PC-3 (cell line): ENCODE measurements at regions not wholly inside any gene's neighbourhood (a gene's known extent, or its start where the extent isn't known, plus 50 kb on each side); places are given as distances from the start of the nearest gene placed in this dataset.
A peak's percentile ranks its signal among the peaks of the same experiment; 100 is the strongest.

ENCODE experiments used
- ATAC-seq: fragments of 200-7000 bp; cut with Tn5 transposase; 2 replicates; pipeline ENCODE4 v1.9.1; 2020; ENCODE audit warnings: mild to moderate bottlenecking, moderate library complexity
- BruUV-seq: library from RNA; stranded (reverse); fragments of 400-500 nt; replicated peaks from 2 replicates; lab custom pipeline; 2021; lab: Mats Ljungman, UMichigan
- CTCF ChIA-PET: fragments of 300-600 bp; sonication (Branson Sonifier 250); formaldehyde crosslinking; loops from one replicate; lab custom pipeline; 2022; ENCODE audit warnings: antibody characterized with exemption; lab: Charles Lee
- POLR2A ChIA-PET: fragments of 300-600 bp; sonication (Branson Sonifier 250); formaldehyde crosslinking; loops from one replicate; lab custom pipeline; 2022; ENCODE audit warnings: antibody characterized with exemption; ENCODE audit not compliant: unreplicated experiment; lab: Charles Lee
- DNase-seq: peaks from one replicate; pipeline ENCODE4 v3.0.0-alpha.2; 2015
- H2AFZ ChIP-seq: fragments of 300-600 bp; sonication (generic); 2 replicates; pipeline ENCODE4 v1.6.0; 2016; ENCODE audit warnings: antibody characterized with exemption, low read length
- H3F3A ChIP-seq: fragments of 300-600 bp; sonication (generic); one replicate; pipeline ENCODE4 v1.6.0; 2017; ENCODE audit warnings: antibody characterized with exemption, low read length, control low read depth, mild to moderate bottlenecking; ENCODE audit not compliant: unreplicated experiment
- H3K27ac ChIP-seq: fragments of 300-600 bp; sonication (generic); 2 replicates; pipeline ENCODE4 v1.5.1; 2016; ENCODE audit warnings: mild to moderate bottlenecking, low read length
- H3K27me3 ChIP-seq: fragments of 300-600 bp; sonication (generic); 2 replicates; pipeline ENCODE4 v1.6.1; 2016; ENCODE audit warnings: low read length, mixed read lengths
- H3K36me3 ChIP-seq: fragments of 300-600 bp; sonication (generic); 2 replicates; pipeline ENCODE4 v1.6.1; 2016; ENCODE audit warnings: low read depth, mixed run types, low read length, mixed read lengths
- H3K4me1 ChIP-seq: fragments of 300-600 bp; sonication (generic); 2 replicates; pipeline ENCODE4 v1.5.1; 2016; ENCODE audit warnings: low read length; ENCODE audit not compliant: insufficient read depth
- H3K4me2 ChIP-seq: fragments of 300-600 bp; sonication (generic); 2 replicates; pipeline ENCODE4 v1.6.0; 2016; ENCODE audit warnings: low read length
- H3K4me3 ChIP-seq: fragments of 300-600 bp; sonication (generic); 2 replicates; pipeline ENCODE4 v1.5.1; 2016; ENCODE audit warnings: mild to moderate bottlenecking, low read length, mixed read lengths
- H3K79me2 ChIP-seq: fragments of 300-600 bp; sonication (generic); 2 replicates; pipeline ENCODE4 v1.6.1; 2017; ENCODE audit warnings: low read length, mixed read lengths
- H3K9ac ChIP-seq: fragments of 300-600 bp; sonication (generic); 2 replicates; pipeline ENCODE4 v1.6.0; 2016; ENCODE audit warnings: mild to moderate bottlenecking, low read length
- H3K9me2 ChIP-seq: fragments of 300-600 bp; sonication (generic); replicated peaks from 2 replicates; pipeline ENCODE4 v1.6.1; 2016; ENCODE audit warnings: mixed run types, low read length, mixed read lengths
- H3K9me3 ChIP-seq: fragments of 300-600 bp; sonication (generic); 2 replicates; pipeline ENCODE4 v1.6.1; 2016; ENCODE audit warnings: low read length, mixed read lengths
- H4K20me1 ChIP-seq: fragments of 300-600 bp; sonication (generic); 2 replicates; pipeline ENCODE4 v1.6.1; 2016; ENCODE audit warnings: low read length, mixed read lengths
- EZH2 ChIP-seq: fragments of 300-600 bp; sonication (generic); IDR thresholded peaks from one replicate; pipeline ENCODE4 v1.6.1; 2017; ENCODE audit warnings: antibody characterized with exemption, mild to moderate bottlenecking, low read length; ENCODE audit not compliant: unreplicated experiment
- EZH2phosphoT487 ChIP-seq: fragments of 300-600 bp; sonication (generic); IDR thresholded peaks from 2 replicates; pipeline ENCODE4 v1.6.1; 2018; ENCODE audit warnings: mild to moderate bottlenecking, antibody characterized with exemption, low read length, borderline replicate concordance
- intact Hi-C: fragments of 100-400 bp; cut with micrococcal nuclease; formaldehyde crosslinking; loops from 2 replicates; pipeline ENCODE4 v1.9.0; 2023
- TF ChIP-seq, protein P1 (sequence below): fragments of 300-600 bp; sonication (generic); conservative IDR thresholded peaks from 2 replicates; pipeline ENCODE4 v1.5.1; 2017; ENCODE audit warnings: antibody characterized with exemption, low read depth, mild to moderate bottlenecking, low read length

DNA sequence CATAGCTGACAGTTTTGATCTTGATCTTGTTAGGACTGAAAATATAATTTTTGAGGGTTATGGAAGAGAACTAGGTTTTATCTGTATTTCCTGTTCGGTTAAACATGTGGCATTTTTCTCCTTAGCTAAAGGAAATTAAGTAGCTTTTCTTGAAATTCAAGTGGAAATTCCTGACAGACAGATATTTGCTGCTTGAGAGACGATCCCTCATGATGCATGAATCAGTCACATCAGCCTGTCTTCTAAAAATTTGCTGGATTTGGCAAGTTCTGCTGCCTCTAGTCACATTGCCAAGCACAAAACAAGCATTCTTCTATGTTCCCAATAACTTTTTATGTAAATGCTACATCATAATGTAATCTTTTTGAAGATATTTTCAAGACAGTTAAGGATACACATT is 201.8 kb upstream of the ATP5MC3 start:
- no peak for ATAC-seq
- H3K9me3 ChIP-seq: no peaks in the 10 kb centered on the region
- intact Hi-C loops: no loop called here
- H3K9me2 ChIP-seq: no peaks in the 10 kb centered on the region
- H3K4me1 ChIP-seq: no peaks in the 10 kb centered on the region
- no peaks in the 10 kb centered on the region for H4K20me1 ChIP-seq
- H3K9ac ChIP-seq: no peak overlapping the region
- TF ChIP-seq EZH2: no peak
- TF ChIP-seq EZH2phosphoT487: no peak
- TF ChIP-seq, protein P1, sequence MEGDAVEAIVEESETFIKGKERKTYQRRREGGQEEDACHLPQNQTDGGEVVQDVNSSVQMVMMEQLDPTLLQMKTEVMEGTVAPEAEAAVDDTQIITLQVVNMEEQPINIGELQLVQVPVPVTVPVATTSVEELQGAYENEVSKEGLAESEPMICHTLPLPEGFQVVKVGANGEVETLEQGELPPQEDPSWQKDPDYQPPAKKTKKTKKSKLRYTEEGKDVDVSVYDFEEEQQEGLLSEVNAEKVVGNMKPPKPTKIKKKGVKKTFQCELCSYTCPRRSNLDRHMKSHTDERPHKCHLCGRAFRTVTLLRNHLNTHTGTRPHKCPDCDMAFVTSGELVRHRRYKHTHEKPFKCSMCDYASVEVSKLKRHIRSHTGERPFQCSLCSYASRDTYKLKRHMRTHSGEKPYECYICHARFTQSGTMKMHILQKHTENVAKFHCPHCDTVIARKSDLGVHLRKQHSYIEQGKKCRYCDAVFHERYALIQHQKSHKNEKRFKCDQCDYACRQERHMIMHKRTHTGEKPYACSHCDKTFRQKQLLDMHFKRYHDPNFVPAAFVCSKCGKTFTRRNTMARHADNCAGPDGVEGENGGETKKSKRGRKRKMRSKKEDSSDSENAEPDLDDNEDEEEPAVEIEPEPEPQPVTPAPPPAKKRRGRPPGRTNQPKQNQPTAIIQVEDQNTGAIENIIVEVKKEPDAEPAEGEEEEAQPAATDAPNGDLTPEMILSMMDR: no peak
- H3K4me2 ChIP-seq: no peak overlapping the region
- no peaks in the 10 kb centered on the region for H3F3A ChIP-seq
- ChIA-PET POLR2A (no interaction called here), CTCF (no interaction called here)
- H3K27ac ChIP-seq: no peak overlapping the region
- no peaks in the 10 kb centered on the region for H3K79me2 ChIP-seq
- DNase-seq: no peak
- BruUV-seq: no TSS peak
- no peak overlapping the region for H3K4me3 ChIP-seq
- no peaks in the 10 kb centered on the region for H3K36me3 ChIP-seq
- H2AFZ ChIP-seq: no peak overlapping the region
- no peaks in the 10 kb centered on the region; the same call in 1 of the 2 replicates for H3K27me3 ChIP-seq

DNA sequence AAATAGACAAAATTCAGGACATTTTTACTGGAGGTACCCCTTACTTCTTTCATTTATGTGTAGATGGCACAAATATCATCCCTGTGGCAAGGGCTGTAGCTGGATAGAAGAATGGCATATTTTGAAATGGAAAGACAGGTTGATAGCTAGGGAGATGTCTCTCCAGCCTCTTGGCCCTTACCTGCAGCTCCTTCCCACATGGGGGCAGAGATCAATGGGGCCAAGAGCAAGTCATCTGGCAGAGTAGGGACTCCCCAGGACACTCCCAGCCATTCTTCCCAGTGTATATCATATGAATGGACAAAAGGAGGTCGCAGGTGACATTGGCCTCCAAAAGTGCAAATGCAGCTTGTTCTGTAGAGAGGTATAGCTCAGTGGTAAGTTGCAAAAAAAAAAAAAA is 192.2 kb upstream of the ATP5MC3 start:
- Histone ChIP-seq H3K27me3 (no peaks in the 10 kb centered on the region), H3K9me2 (no peaks in the 10 kb centered on the region), H2AFZ (0 out of 2 replicates have a peak overlapping the region, but pooled peaks have one; percentile 0), H3K9ac (no peak overlapping the region), H3K4me1 (peaks cover 23% of the 10 kb centered on the region), H4K20me1 (no peaks in the 10 kb centered on the region), H3K79me2 (no peaks in the 10 kb centered on the region), H3K4me3 (no peak overlapping the region), H3F3A (peaks cover 5% of the 10 kb centered on the region), H3K4me2 (peak overlapping the region; percentile 31; the same call in 1 of the 2 replicates), H3K36me3 (no peaks in the 10 kb centered on the region), H3K27ac (peak overlapping the region; percentile 33), H3K9me3 (no peaks in the 10 kb centered on the region)
- intact Hi-C loops: no loop called here
- ATAC-seq: peak; percentile 10
- DNase-seq: no peak
- POLR2A ChIA-PET: no interaction called here
- CTCF ChIA-PET: interaction anchor here (0.5 kb wide), 1 partner anchor 1264 kb away, joined by 14 read pairs; no protein-coding TSS in a partner anchor
- no TSS peak for BruUV-seq
- TF ChIP-seq EZH2: no peak
- no peak for TF ChIP-seq EZH2phosphoT487
- TF ChIP-seq, protein P1: no peak
